ENCODE measurements at regions not wholly inside any gene's neighbourhood (a gene's known extent, or its start where the extent isn't known, plus 50 kb on each side); places are given as distances from the start of the nearest gene placed in this dataset.

- no peak for DNase-seq (ENCODE audit: low read depth)
- TF ChIP-seq CTCF (conservative IDR thresholded peaks at IDR 0.05; ENCODE audit: low read length) = no peak
- H3K4me3 ChIP-seq (ENCODE audit: low read length) = no peak overlapping the region
These were observed 229.1 kb downstream of the NFATC2 start for GRCh38 chr20:51313358-51313827.

- DNase-seq (ENCODE audit: low read depth) = no peak
These were observed 230.1 kb downstream of the NFATC2 start for GRCh38 chr20:51312480-51312783.

GRCh38 chr20:51311636-51312479 lies 230.7 kb downstream of the NFATC2 start:
- no peak for DNase-seq (ENCODE audit: low read depth)
- H3K4me3 ChIP-seq (ENCODE audit: low read length) = no peak overlapping the region
- no peak for TF ChIP-seq CTCF (conservative IDR thresholded peaks at IDR 0.05; ENCODE audit: low read length)

More at GRCh38 chr20:51312480-51312783, 230.1 kb downstream of the NFATC2 start:
- no peak overlapping the region for H3K4me3 ChIP-seq (ENCODE audit: low read length)
- TF ChIP-seq CTCF (conservative IDR thresholded peaks at IDR 0.05; ENCODE audit: low read length) = no peak

GRCh38 chr20:51310216-51310615 lies 232.3 kb downstream of the NFATC2 start:
- no peak for DNase-seq (ENCODE audit: low read depth)
- no peak overlapping the region for H3K4me3 ChIP-seq (ENCODE audit: low read length)
- TF ChIP-seq CTCF (conservative IDR thresholded peaks at IDR 0.05; ENCODE audit: low read length) = no peak

GRCh38 chr20:51309128-51309527 lies 233.4 kb downstream of the NFATC2 start:
- DNase-seq (ENCODE audit: low read depth) = no peak
- no peak for TF ChIP-seq CTCF (conservative IDR thresholded peaks at IDR 0.05; ENCODE audit: low read length)
- H3K4me3 ChIP-seq (ENCODE audit: low read length) = no peak overlapping the region

- peak; percentile 85 for TF ChIP-seq CTCF (conservative IDR thresholded peaks at IDR 0.05; ENCODE audit: low read length)
- DNase-seq (ENCODE audit: low read depth) = peak; percentile 57
- H3K4me3 ChIP-seq (ENCODE audit: low read length) = no peak overlapping the region
These were observed 235.8 kb downstream of the NFATC2 start for GRCh38 chr20:51306521-51307358.
